Dermis microvascular lymphatic vessel endothelial cell (primary cell): ENCODE measurements at regions not wholly inside any gene's neighbourhood (a gene's known extent, or its start where the extent isn't known, plus 50 kb on each side); places are given as distances from the start of the nearest gene placed in this dataset.
"Not testable (repeated sequence)": the region's sequence is repeated elsewhere in the genome, so short reads cannot be mapped to it uniquely, and the experiment has no call there.

ENCODE experiments used
- DNase-seq, 2 donors: peaks; one replicate each; pipeline versions ENCODE4 v3.0.0 to v3.0.0-alpha.2; 2010; ENCODE audit warnings: low read depth in 2 of 2

DNA sequence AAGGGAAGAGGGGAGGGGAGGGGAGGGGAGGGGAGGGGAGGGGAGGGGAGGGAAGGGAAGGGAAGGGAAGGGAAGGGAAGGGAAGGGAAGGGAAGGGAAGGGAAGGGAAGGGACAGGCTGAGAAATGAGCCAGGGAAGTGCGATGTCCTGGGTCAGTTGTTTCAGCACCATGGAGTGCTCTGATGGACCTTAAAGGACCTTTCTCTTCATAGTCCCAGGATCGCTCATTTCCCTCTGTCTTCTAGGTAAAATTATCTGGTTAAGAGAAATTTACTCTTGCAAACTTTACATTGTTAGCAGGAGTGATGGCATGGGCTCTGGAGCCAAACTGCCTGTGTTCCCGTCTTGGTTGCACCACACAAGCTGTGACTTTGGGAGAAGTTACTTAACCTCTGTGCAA lies 357.8 kb downstream of the MATN1 start:
- no peak for DNase-seq

DNA sequence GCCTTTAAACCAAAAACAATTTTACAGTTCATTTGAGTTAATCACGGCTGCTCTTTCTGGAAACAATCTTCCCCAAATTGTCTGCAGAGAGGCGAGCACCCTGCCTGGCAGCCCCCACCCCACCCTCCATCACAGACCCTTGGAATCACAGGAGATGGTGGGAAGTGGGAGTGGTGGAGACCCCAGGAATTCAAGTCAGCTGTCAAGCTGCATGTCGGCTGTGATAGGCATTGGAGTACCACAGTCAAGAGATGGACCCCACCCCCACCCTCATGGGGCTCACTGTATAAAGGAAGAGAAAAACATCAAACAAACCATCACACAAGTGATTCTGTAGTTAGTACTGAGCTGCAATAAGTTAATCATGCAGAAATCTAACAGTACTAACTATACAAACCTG lies 360.4 kb downstream of the MATN1 start:
- no peak for DNase-seq

DNA sequence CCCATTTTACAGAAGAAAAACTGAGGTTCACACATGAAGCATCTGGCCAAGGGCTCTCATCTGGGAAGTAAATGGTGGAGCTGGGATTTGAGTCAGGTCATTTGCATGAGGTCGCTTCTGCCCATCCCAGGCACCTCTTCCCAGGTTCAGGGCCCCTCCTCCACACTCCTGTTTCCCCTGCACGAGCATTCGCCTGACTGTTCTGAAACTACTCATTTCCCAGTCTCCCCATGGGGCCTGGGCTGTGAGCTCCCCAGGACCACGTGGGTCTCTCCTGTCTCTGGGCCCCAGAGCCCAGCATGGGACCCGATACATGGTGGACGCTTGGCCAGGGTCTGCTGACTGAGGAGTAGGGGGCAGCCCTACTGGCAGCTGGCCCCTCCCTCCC lies 360.8 kb downstream of the MATN1 start:
- no peak for DNase-seq

DNA sequence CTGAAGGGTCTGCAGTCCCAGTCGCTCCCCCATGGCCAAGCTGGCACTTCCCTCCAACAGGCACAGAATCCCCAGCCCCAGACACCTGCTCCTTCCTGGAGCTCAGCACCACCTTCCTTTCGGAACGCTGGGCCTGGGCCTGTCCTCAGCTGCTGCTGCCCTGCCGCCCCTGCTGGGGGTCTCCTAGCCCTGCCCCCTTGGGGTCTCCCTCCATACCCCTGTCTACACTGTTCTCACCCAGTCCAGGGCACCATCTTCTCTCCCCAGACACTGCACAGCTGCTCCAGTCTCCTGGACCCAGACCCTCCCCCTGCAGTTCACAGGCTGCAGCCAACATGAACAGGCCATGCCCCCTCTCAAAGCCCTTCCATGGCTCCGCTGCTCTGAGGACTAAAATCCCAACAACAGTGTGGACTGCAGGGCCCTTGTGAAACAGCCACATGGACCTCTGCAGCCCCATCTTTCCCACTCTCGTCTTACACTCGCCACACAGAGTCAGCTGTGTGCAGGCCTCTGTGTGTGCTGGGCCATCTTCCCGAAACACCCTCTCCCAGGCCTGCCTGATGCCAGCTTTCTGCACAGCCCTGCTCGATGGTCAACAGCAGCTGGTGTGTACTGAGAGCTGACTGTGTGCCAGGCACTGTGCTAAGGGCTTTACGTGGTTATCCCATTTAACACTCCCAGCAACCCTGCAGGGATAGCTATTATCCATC lies 361.3 kb downstream of the MATN1 start:
- DNase-seq: not testable (repeated sequence)

DNA sequence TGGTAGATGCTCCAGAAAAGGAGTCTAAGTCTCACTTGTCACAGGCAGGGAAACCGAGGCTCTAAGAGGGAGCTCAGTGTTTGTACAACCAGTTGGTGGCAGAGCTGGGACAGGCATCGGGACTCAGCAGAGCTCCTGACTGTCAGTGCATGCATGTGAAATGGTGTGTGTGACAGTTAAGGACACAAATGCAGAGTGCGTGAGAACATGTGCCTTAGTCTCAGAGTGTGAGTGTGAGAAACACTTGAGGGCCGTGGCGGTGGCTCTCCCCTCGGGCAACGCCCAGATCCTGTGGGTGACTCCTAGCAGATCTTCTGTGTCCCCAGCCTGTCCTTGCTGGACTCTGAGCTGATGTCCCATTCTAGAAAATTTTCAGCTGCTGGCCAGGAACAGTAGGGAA lies 362.6 kb downstream of the MATN1 start:
- DNase-seq: no peak

DNA sequence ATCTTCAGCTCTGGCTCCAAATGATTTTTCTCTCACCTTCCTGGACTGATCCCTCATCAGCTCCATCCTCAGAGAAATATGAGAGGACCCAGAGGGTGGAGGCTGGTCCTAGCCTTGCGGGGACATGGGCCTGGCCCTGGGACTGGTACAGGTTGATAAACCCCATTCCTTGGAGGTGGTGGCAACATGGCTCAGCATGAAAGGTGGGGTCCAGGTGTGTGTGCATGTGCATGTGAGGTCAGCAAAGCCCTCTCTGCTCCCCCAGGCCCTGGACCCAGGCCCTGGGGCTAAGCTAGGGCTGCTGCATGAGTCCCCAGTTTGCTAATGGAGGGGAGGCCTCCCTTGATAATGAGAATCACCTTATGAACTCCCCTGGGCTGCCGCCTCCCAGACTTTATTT lies 363.1 kb downstream of the MATN1 start:
- no peak for DNase-seq

DNA sequence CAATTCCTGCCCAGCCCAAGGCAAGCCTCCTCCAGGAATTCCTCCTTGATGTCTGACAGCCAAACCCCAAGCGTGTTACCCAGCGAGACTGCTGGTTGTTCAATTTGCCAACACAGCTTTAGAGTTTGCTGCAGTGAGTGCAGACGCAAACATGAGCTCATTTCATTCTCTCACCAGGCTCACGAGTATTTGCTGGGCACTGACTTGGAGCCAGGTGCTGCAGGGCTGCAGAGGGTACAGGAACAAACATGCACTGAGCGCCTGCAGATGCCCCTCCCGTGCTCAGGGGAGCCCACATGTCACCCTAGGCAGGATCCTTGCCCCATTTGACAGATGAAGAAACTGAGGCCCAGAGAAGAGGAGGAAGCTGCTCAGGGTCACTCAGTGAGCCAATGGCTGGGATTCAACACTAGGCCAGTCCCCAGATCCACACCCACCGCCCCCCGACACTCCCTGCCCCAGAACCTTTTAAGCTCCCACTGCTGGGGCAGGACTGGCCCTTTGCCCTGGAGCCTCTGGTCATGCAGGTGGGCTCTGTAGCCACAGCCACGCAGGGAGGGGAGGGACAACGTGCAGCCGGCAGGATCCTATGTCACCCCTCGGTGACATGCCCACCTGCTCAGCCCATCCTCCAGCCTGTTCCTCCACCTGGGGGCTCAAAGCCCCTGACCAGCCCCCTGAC lies 363.7 kb downstream of the MATN1 start:
- DNase-seq: no peak

DNA sequence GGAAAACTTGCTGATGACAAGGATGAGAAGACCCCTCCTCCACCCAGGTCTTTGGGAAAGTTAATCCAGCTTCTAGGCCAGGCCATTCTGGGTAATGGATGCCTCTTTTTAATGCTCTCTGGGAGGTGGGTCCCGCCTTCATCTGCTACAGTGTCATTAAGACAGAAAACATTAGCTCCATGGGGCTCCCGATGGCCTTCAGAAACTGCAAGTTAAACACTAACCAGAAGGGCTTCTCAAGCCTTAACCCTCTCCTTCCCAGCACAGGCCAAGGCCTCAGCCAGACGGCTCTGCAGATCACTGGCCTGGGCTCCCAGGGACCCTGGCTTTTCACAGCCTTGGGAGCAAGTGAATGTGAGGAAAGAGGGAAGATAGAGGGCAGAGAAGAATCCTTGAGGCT lies 364.9 kb downstream of the MATN1 start:
- DNase-seq: no peak

DNA sequence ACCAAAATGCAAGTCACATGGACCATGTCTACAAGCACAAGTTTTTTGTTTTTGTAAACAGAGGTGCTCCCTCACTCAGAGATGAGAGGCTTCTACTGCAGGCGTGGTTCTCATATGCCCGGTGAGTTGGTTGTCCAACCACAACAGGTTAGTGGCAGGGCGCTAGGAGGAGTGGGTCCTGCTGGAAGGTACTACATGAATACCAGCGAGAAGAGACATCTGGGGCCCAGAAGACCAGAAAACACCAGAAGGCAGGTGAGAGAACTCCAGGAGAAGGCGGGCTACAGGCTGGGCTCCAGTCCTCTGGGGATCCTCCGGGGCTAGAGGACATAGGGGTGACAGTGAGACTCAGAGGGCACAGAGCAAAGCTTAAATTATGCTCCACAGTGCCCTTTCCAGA lies 366.5 kb downstream of the MATN1 start:
- no peak for DNase-seq

DNA sequence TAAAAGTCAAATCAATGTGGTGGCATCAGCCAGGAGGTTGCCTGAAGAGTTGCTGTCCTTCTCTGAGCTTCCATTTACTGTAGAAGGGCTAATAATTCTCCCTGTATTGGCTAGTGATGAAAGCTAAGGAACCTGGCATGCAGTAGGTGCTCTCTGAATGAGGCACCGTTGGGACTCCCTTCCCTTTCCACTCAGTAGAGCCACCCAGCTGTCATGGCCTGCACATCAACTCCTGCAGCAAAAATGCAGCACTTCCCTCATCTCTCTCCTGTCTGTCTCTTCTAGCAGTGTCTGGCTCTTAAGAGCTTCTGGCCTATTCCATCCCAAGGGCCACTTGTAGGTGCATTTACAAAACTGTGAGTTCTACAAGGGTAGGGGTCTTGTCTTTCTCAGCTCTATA lies 369.0 kb downstream of the MATN1 start:
- no peak for DNase-seq

DNA sequence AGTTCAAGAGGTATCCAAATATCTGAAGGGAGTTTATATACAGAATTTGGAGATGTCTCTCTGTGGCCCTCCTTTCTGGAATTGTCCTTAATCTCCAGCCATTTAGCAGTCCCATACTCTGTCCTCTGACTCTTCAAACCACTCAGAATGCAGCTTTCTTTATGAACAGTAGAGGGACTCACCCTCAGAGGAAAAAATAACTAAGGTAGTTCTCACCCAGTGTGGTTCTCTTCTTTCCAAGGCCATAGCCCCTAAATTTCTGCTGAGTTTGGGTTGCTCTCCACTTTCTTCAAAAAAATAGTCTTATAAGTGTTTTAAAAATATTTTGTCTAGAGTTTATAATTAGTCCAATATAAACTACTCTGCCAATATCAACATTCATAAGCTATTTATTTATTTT lies 369.7 kb downstream of the MATN1 start:
- DNase-seq: no peak

DNA sequence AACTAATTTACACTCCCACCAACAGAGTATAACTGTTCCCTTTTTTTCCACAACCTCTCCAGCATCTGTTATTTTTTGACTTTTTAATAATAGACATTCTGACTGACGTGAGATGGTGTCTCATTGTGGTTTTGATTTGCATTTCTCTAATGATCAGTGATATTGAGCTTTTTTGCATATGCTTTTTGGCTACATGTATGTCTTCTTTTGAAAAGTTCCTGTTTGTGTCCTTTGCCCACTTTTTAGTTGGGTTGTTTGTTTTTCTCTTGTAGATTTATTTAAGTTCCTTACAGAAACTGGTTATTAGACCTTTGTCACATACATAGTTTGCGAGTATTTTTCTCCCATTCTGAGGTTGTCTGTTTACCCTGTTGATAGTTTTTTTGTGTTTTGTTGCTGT lies 375.2 kb downstream of the MATN1 start:
- no peak for DNase-seq

DNA sequence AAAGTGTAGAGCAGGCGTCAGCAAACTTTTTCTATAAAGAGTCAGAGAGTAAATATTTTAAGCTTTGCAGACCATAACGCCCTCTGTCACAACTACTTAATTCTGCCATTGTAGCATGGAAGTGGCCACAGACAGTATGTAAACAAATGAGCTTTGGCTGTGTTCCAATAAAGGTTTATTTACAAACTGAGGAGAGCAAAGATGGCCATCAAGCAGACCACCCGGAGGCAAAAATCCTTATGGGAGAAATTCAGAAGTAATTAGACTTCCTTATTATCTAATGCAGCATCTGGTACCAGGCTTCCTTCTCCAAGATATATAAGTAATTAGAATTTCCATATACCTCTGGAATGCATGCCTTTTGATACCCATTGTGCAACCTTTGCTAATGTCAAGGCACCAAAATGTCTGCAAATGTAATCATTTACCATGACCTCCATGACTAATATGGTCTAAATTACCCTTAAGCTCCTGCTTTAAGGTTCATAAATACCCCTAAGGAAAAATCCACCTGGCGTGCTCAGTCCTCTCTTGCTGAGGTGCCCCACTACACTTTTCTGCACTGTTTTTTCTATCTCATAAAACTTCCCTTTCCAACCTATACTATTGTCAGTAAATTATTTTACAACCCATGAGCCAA lies 377.8 kb downstream of the MATN1 start:
- no peak for DNase-seq

DNA sequence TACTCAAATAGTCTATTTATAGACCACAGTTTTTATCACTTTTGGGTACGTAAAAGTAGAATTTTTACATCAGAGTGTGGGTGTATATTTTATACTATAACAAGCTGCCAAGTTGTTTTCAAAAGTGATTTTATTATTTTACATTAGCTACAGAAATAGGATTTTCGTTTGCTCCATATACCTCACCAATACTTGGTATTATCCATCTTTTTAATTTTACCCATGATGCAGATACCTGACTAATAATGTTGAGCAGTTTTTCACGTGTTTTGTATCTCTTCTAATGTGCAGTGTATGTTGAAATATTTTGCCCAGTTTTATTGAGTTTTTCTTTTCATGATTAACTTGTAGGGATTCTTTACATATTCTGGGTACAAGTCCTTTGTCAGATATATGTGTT lies 379.8 kb downstream of the MATN1 start:
- no peak for DNase-seq

DNA sequence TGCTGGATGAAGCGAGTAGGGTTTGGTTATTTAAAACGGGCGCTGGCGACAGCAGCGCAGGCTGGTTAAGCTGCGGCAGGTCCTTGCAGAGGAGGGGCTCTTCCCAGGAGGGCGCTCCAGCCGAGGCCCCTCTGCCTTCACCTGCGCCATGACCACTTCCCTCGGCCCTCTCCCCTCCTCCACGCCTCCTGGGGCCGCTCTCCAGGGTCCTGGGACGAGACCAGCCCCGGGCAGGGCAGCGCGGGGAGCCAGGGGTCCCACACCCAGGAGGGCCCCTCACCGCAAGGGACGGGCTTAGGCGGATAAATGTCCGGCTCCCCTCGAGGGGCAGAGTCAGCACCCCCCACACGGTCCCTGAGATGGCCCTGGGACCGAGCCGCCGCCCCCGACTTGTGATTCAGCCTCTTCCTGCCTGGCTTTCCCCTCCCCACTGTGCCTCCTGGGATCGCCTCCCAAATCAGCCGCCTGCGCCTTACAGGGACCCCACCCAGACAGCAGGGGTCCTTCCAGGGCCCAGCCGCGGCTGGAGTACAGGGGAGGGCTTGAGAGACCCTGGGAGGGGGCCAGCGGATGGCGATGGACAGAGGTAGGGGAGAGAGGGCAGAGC lies 380.7 kb downstream of the MATN1 start:
- no peak for DNase-seq

DNA sequence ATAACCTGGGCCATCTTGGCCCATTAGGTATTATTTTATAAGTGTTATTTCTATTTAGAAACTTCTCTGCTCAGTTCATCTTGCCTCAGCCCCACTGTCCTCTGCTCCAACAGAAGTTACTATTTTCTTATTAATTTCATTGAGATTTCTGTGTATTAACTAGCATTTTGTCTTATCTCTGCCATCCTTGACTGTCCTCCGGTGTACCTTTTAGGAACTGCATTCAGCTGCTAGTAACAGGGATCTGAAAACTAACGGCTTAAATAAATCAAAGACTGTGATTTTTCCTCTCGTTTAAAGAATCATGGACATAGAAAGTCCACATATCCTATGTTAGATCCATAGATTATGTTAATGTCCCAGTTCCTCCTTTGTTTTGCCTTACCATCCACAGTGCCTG lies 382.5 kb downstream of the MATN1 start:
- no peak for DNase-seq

DNA sequence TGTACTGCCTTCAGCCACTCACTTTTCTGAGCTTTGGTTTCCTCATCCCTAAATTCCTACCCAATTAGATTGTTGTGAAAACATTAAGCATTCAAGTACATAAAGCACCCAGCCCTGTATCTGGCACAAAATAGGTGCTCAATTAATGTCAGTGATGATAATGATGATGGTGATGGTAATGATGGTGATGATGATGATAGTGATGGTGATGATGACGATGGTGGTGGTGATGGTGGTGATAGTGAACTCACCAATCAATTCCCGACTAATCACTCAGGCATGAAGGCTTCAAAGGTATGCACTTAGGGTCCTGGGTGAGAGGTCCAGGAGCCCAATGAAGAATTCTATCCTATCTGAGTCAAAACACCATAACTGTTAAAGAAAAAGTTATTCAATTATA lies 383.5 kb downstream of the MATN1 start:
- no peak for DNase-seq

DNA sequence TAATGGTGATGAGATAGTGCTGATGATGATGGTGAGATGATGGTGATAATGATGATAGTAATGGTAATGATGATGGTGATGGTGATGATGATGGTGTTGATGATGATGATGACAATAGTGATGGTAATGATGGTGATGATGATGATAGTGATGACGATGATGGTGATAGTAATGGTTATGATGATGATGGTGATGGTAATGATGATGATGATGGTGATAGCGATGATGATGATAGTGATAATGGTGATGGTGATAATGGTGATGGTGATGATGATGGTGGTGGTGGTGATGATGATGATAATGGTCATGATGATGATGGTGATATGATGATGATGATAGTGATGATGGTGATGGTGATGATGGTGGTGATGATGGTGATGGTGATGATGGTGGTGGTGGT lies 384.6 kb downstream of the MATN1 start:
- no peak for DNase-seq

DNA sequence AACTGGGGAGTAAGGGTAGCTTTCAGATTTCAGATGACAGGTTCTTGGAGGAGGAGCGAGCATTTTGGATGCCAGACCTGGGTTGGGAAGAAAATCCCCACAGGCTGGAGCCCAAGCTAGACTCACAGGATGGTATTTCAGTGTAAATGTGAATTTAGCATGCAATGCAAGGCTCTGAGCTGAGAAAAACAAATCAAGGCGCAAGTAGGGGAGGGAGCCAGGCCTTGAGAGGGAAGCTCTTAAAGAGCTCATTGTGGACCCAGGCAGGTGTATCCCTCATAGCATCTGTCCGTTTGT lies 386.1 kb downstream of the MATN1 start:
- no peak for DNase-seq

DNA sequence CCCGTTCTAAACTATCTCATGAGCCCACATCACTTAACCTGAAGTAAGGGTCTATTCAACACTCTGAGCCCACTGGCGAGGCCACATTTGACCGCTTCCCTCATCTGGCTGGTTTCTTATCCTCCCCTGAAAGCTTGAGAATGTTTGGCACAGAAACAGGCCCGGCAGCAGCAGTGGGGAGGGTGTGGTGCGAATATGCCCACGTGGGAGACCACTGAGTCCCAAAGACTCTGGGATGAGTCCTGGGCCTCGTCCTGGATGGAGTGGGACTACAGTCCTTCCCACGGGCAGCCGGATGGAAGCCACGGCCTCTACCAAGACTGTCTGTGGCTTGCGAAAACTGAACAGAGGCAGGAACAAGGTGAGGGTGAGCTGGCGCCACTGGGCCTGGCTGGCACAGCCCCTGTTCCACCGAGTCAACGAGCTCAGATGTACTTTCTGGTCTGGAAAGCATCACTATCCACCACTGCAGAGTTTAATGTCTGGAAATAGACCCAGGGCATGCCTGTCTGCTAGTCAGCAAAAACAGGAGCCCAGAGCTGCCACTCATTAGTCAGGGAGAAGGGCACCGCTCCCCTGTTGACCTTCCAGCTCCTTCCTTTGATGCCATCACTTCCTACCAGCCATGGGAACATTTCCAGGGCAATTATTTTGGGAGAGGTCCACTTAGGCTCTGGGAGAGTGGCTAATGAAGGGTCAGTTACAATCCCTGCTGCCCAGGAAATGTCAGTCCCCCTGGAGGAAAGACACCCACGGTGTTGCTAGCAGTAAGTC lies 386.6 kb downstream of the MATN1 start:
- DNase-seq: no peak

DNA sequence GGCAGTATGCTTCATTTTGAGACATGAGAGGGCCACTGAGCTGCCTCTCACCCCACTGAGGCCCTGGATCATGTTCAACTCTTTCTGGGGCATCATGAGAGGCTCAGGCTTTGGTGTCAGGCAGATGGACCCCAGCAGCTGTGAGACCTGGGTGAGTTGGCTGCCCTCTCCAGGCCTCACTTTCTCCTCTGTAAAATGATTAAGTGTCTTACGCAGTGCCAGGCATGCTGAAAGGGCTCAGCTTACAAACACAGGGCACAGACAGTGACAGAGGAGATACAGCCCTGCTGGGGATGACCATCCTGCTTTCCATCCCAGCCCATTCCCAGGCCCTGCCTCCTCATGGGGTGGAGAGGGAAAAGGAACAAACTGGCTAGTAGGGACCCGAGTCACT lies 387.4 kb downstream of the MATN1 start:
- no peak for DNase-seq

DNA sequence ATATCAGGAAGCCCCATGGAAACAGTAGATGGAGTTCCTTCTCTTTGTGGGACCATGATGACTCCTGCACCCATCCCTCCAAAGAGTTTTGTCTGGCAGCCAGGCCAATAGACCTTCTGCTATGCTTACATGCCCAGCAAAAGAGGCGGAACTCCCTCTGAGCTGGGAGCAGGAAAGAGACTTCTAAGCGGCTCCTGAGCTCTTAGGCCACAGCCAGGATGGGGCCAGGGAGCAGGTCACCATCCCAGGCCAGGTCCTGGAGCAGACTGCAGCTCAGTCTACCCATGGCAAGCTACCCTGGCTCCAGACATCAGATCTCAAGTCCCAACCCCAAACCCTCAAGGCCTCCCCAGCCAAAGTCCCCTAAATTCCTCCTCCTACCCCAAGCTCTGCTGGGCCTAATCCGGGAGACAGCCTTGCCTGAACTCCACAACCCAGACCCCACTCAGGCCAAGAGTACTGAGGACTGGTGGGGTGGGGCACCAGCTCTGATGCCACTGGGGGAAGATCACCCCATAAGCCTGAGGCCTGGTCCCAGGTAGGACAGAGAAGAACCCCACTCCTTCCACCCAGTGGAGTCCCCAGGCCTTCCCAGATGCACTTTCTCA lies 387.9 kb downstream of the MATN1 start:
- DNase-seq: no peak
